Astrocyte (in vitro differentiated cells and primary cell): ENCODE measurements at regions not wholly inside any gene's neighbourhood (a gene's known extent, or its start where the extent isn't known, plus 50 kb on each side); places are given as distances from the start of the nearest gene placed in this dataset.
A peak's percentile ranks its signal among the peaks of the same experiment; 100 is the strongest.

Experiments
- DNase-seq: peaks from one replicate; pipeline ENCODE4 v3.0.0-alpha.2; 2010; ENCODE audit warnings: low read depth
- FAIRE-seq: peaks from 2 replicates; lab custom pipeline; 2011; peaks lifted over from hg19 to GRCh38; lab: Jason Lieb, UNC
- H2AFZ ChIP-seq: 2 replicates; pipeline ENCODE4 v1.6.0; 2012; ENCODE audit warnings: low read depth, low read length, inconsistent platforms
- H3K27ac ChIP-seq: 2 replicates; pipeline ENCODE4 v1.5.1; 2011; ENCODE audit warnings: low read depth, low read length, inconsistent platforms
- H3K27me3 ChIP-seq: 2 replicates; pipeline ENCODE4 v1.6.0; 2011; ENCODE audit warnings: low read length, inconsistent platforms; ENCODE audit not compliant: insufficient read depth
- H3K36me3 ChIP-seq: 2 replicates; pipeline ENCODE4 v1.5.1; 2011; ENCODE audit warnings: low read length, inconsistent platforms; ENCODE audit not compliant: insufficient read depth
- H3K4me1 ChIP-seq: 2 replicates; pipeline ENCODE4 v1.5.1; 2011; ENCODE audit warnings: low read length, inconsistent platforms; ENCODE audit not compliant: insufficient read depth
- H3K4me2 ChIP-seq: 2 replicates; pipeline ENCODE4 v1.6.0; 2012; ENCODE audit warnings: low read length, inconsistent platforms
- H3K4me3 ChIP-seq: 2 replicates; pipeline ENCODE4 v1.5.1; 2011; ENCODE audit warnings: low read depth, mild to moderate bottlenecking, low read length, inconsistent platforms; ENCODE audit not compliant: insufficient read depth
- H3K79me2 ChIP-seq: 2 replicates; pipeline ENCODE4 v1.6.0; 2012; ENCODE audit warnings: mild to moderate bottlenecking, low read length, inconsistent platforms; ENCODE audit not compliant: insufficient read depth
- H3K9ac ChIP-seq: 2 replicates; pipeline ENCODE4 v1.6.0; 2012; ENCODE audit warnings: mild to moderate bottlenecking, low read length, inconsistent platforms
- H3K9me3 ChIP-seq: 2 replicates; pipeline ENCODE4 v1.5.1; 2012; ENCODE audit warnings: low read depth, mild to moderate bottlenecking, low read length, inconsistent platforms; ENCODE audit not compliant: insufficient read depth
- H4K20me1 ChIP-seq: 2 replicates; pipeline ENCODE4 v1.6.0; 2012; ENCODE audit warnings: low read length, inconsistent platforms; ENCODE audit not compliant: insufficient read depth
- H3K27ac Mint-ChIP-seq: one replicate; pipeline ENCODE4 v1.8.0; 2021; ENCODE audit warnings: mild to moderate bottlenecking, mixed read lengths; ENCODE audit not compliant: unreplicated experiment
- H3K27me3 Mint-ChIP-seq: one replicate; pipeline ENCODE4 v1.8.0; 2021; ENCODE audit warnings: low read depth, mixed read lengths; ENCODE audit not compliant: unreplicated experiment
- H3K36me3 Mint-ChIP-seq: one replicate; pipeline ENCODE4 v1.8.0; 2021; ENCODE audit warnings: low read depth, mixed read lengths; ENCODE audit not compliant: unreplicated experiment
- H3K4me1 Mint-ChIP-seq: one replicate; pipeline ENCODE4 v1.8.0; 2021; ENCODE audit warnings: low read depth, mixed read lengths; ENCODE audit not compliant: unreplicated experiment
- H3K4me3 Mint-ChIP-seq: one replicate; pipeline ENCODE4 v1.8.0; 2021; ENCODE audit warnings: mild to moderate bottlenecking, moderate library complexity, mixed read lengths; ENCODE audit not compliant: unreplicated experiment
- H3K9me3 Mint-ChIP-seq: one replicate; pipeline ENCODE4 v1.8.0; 2021; ENCODE audit warnings: mild to moderate bottlenecking, mixed read lengths; ENCODE audit not compliant: unreplicated experiment
- EZH2 ChIP-seq: IDR thresholded peaks from 2 replicates; pipeline ENCODE4 v1.6.1; 2012; ENCODE audit warnings: mild to moderate bottlenecking, low read length, inconsistent platforms; ENCODE audit not compliant: insufficient read depth
- TF ChIP-seq, protein P1 (sequence below): IDR thresholded peaks from 2 replicates; pipeline ENCODE4 v1.5.1; 2011; ENCODE audit warnings: low read depth, mild to moderate bottlenecking, inconsistent platforms, low read length, moderate library complexity; ENCODE audit not compliant: insufficient read depth

DNA sequence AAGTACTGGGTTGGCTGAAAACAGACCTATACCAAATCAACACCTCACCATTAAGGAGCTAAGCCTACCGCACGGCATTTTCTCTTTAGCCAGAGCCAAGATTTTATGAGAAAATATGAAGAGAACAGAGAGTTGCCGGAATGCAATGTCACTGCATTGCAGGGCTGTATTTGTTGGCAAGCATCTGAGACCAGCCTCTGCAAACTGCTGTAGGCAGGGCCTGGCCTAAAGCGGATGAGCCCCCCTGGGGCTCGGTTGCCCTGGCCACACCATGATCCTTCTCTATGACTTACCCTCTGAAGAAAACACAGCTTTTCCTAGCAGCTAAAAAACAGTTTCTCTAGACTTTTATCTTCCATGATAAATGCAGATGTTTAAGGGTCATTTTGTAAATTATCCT, 120.5 kb upstream of the SORBS2 start:
- FAIRE-seq (no peak), DNase-seq (peak; percentile 40)
- peaks cover 21% of the 10 kb centered on the region for H3K4me1 Mint-ChIP-seq
- peak overlapping the region; percentile 83 for H3K4me2 ChIP-seq
- H3K4me3 Mint-ChIP-seq: no peak overlapping the region
- H3K36me3 Mint-ChIP-seq: no peaks in the 10 kb centered on the region
- H3K27me3 Mint-ChIP-seq: no peaks in the 10 kb centered on the region
- H3K9me3 ChIP-seq: no peaks in the 10 kb centered on the region
- no peaks in the 10 kb centered on the region for H4K20me1 ChIP-seq
- no peaks in the 10 kb centered on the region for H3K9me3 Mint-ChIP-seq
- H2AFZ ChIP-seq: no peak overlapping the region
- no peaks in the 10 kb centered on the region for H3K27me3 ChIP-seq
- H3K9ac ChIP-seq: peak overlapping the region; percentile 83
- no peak for TF ChIP-seq EZH2
- TF ChIP-seq, protein P1, sequence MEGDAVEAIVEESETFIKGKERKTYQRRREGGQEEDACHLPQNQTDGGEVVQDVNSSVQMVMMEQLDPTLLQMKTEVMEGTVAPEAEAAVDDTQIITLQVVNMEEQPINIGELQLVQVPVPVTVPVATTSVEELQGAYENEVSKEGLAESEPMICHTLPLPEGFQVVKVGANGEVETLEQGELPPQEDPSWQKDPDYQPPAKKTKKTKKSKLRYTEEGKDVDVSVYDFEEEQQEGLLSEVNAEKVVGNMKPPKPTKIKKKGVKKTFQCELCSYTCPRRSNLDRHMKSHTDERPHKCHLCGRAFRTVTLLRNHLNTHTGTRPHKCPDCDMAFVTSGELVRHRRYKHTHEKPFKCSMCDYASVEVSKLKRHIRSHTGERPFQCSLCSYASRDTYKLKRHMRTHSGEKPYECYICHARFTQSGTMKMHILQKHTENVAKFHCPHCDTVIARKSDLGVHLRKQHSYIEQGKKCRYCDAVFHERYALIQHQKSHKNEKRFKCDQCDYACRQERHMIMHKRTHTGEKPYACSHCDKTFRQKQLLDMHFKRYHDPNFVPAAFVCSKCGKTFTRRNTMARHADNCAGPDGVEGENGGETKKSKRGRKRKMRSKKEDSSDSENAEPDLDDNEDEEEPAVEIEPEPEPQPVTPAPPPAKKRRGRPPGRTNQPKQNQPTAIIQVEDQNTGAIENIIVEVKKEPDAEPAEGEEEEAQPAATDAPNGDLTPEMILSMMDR: no peak
- H3K27ac ChIP-seq: peak overlapping the region; percentile 93
- H3K4me3 ChIP-seq: peak overlapping the region; percentile 53
- H3K36me3 ChIP-seq: no peaks in the 10 kb centered on the region
- H3K4me1 ChIP-seq: peaks cover 14% of the 10 kb centered on the region
- peak overlapping the region; percentile 70 for H3K27ac Mint-ChIP-seq
- H3K79me2 ChIP-seq: no peaks in the 10 kb centered on the region

- Mint-ChIP-seq H3K27me3 (no peaks in the 10 kb centered on the region), H3K9me3 (no peaks in the 10 kb centered on the region), H3K27ac (peak overlapping the region; percentile 70), H3K36me3 (no peaks in the 10 kb centered on the region), H3K4me3 (no peak overlapping the region), H3K4me1 (peaks cover 21% of the 10 kb centered on the region)
- Histone ChIP-seq H3K9ac (peak overlapping the region; percentile 83), H3K36me3 (no peaks in the 10 kb centered on the region), H3K9me3 (no peaks in the 10 kb centered on the region), H3K27me3 (no peaks in the 10 kb centered on the region), H3K4me2 (peak overlapping the region; percentile 83), H3K4me3 (peak overlapping the region; percentile 53), H3K4me1 (peaks cover 14% of the 10 kb centered on the region), H3K79me2 (no peaks in the 10 kb centered on the region), H3K27ac (peak overlapping the region; percentile 93), H2AFZ (peak overlapping the region; percentile 4), H4K20me1 (no peaks in the 10 kb centered on the region)
- TF ChIP-seq, protein P1: no peak
- no peak for TF ChIP-seq EZH2
- FAIRE-seq (peak; percentile 90), DNase-seq (peak; percentile 83)
Observed at GRCh38 chr4:185933078-185933581, 121.1 kb upstream of the SORBS2 start.

- Mint-ChIP-seq H3K4me3 (no peak overlapping the region), H3K9me3 (no peaks in the 10 kb centered on the region), H3K27ac (no peak overlapping the region), H3K36me3 (no peaks in the 10 kb centered on the region), H3K4me1 (peaks cover 18% of the 10 kb centered on the region), H3K27me3 (no peaks in the 10 kb centered on the region)
- DNase-seq (no peak), FAIRE-seq (no peak)
- Histone ChIP-seq H3K9ac (no peak overlapping the region), H2AFZ (no peak overlapping the region), H3K27me3 (no peaks in the 10 kb centered on the region), H3K4me2 (no peak overlapping the region), H3K4me3 (no peak overlapping the region), H4K20me1 (no peaks in the 10 kb centered on the region), H3K36me3 (no peaks in the 10 kb centered on the region), H3K79me2 (no peaks in the 10 kb centered on the region), H3K9me3 (no peaks in the 10 kb centered on the region), H3K27ac (no peak overlapping the region), H3K4me1 (peaks cover 11% of the 10 kb centered on the region)
- TF ChIP-seq, protein P1: no peak
- TF ChIP-seq EZH2: no peak
Observed at GRCh38 chr4:185936650-185937376, 124.8 kb upstream of the SORBS2 start.
